GM18909 (cell line): ENCODE measurements at regions not wholly inside any gene's neighbourhood (a gene's known extent, or its start where the extent isn't known, plus 50 kb on each side); places are given as distances from the start of the nearest gene placed in this dataset.
"Not testable (repeated sequence)": the region's sequence is repeated elsewhere in the genome, so short reads cannot be mapped to it uniquely, and the experiment has no call there.

Source experiments
- ATAC-seq: cut with Tn5 transposase; IDR thresholded peaks from one replicate; pipeline ENCODE4 v1.9.1; 2021; ENCODE audit warnings: mild to moderate bottlenecking; ENCODE audit not compliant: unreplicated experiment, poor library complexity

- no peak for ATAC-seq
Observed at GRCh38 chr1:178572604-178573003, 59.7 kb downstream of the TEX35 start.

- ATAC-seq, result peak; percentile 75
Observed at GRCh38 chr1:178573330-178573729, 60.4 kb downstream of the TEX35 start.

- no peak for ATAC-seq
Observed at GRCh38 chr1:178574345-178574744, 61.4 kb downstream of the TEX35 start.

GRCh38 chr1:178575611-178576361 is 62.9 kb downstream of the TEX35 start:
- peak; percentile 29 for ATAC-seq

- ATAC-seq, result no peak
Observed at GRCh38 chr1:178576841-178577240, 63.9 kb downstream of the TEX35 start.

- ATAC-seq, result no peak
Observed at GRCh38 chr1:178577882-178578281, 65.0 kb downstream of the TEX35 start.

- ATAC-seq, result no peak
Observed at GRCh38 chr1:178578541-178578940, 65.6 kb downstream of the TEX35 start.

GRCh38 chr1:178579095-178579494 is 66.2 kb downstream of the TEX35 start:
- ATAC-seq, result no peak

- ATAC-seq, result peak; percentile 60
Observed at GRCh38 chr1:178579562-178579961, 66.7 kb downstream of the TEX35 start.

- ATAC-seq, result no peak
Observed at GRCh38 chr1:178580096-178580495, 67.2 kb downstream of the TEX35 start.

GRCh38 chr1:178580876-178581275 is 68.0 kb downstream of the TEX35 start:
- ATAC-seq, result no peak

- ATAC-seq, result peak; percentile 86
Observed at GRCh38 chr1:178581351-178582303, 68.7 kb downstream of the TEX35 start.

- ATAC-seq, result no peak
Observed at GRCh38 chr1:178587096-178587495, 74.2 kb downstream of the TEX35 start.

GRCh38 chr1:178587975-178588374 is 75.1 kb downstream of the TEX35 start:
- no peak for ATAC-seq

GRCh38 chr1:178589042-178589441 is 76.1 kb downstream of the TEX35 start:
- ATAC-seq, result not testable (repeated sequence)

- not testable (repeated sequence) for ATAC-seq
Observed at GRCh38 chr1:178591811-178592210, 78.9 kb downstream of the TEX35 start.

- no peak for ATAC-seq
Observed at GRCh38 chr1:178593515-178593914, 80.6 kb downstream of the TEX35 start.

GRCh38 chr1:178594133-178594532 is 81.2 kb downstream of the TEX35 start:
- no peak for ATAC-seq

- ATAC-seq, result no peak
Observed at GRCh38 chr1:178595491-178595890, 82.6 kb downstream of the TEX35 start.

GRCh38 chr1:178599087-178599486 is 86.2 kb downstream of the TEX35 start:
- no peak for ATAC-seq

- peak; percentile 76 for ATAC-seq
Observed at GRCh38 chr1:178599745-178600144, 86.8 kb downstream of the TEX35 start.
